Common myeloid progenitor, CD34-positive (primary cell): ENCODE measurements at regions not wholly inside any gene's neighbourhood (a gene's known extent, or its start where the extent isn't known, plus 50 kb on each side); places are given as distances from the start of the nearest gene placed in this dataset.
"Not testable (repeated sequence)": the region's sequence is repeated elsewhere in the genome, so short reads cannot be mapped to it uniquely, and the experiment has no call there.

ENCODE experiments used
- CTCF ChIA-PET: fragments of 350-600 bp; sonication (Branson Sonifier 250); formaldehyde crosslinking; loops from one replicate; lab custom pipeline; 2021; ENCODE audit warnings: antibody characterized with exemption; lab: Charles Lee
- POLR2A ChIA-PET: fragments of 350-600 bp; sonication (Branson Sonifier 250); formaldehyde crosslinking; loops from one replicate; lab custom pipeline; 2021; ENCODE audit warnings: antibody characterized with exemption; lab: Charles Lee
- DNase-seq, 3 donors: peaks; one replicate each; pipeline versions ENCODE4 v3.0.0 to v3.0.0-alpha.2; 2013
- H3K27ac ChIP-seq, 2 experiments: 1 replicate in 1 of 2; 2 replicates in 1 of 2; pipeline ENCODE4 v1.7.0; 2013; ENCODE audit warnings: inconsistent platforms in 2 of 2, low read length in 2 of 2, mild to moderate bottlenecking in 2 of 2, low read depth in 1 of 2, moderate library complexity in 1 of 2; ENCODE audit not compliant: severe bottlenecking in 2 of 2, insufficient read depth in 1 of 2, poor library complexity in 1 of 2
- H3K27me3 ChIP-seq, 5 experiments: replicated peaks in 2 of 5; 1 replicate in 3 of 5; 2 replicates in 2 of 5; pipeline versions ENCODE4 v1.6.1 to v1.7.0; 2013; ENCODE audit warnings: low read length in 4 of 5, mild to moderate bottlenecking in 2 of 5, moderate library complexity in 2 of 5, inconsistent platforms in 1 of 5; ENCODE audit not compliant: insufficient read depth in 5 of 5, control insufficient read depth in 4 of 5
- H3K36me3 ChIP-seq, 4 experiments: 1 replicate in 2 of 4; 2 replicates in 2 of 4; pipeline versions ENCODE4 v1.6.1 to v1.7.0; 2013; ENCODE audit warnings: low read length in 3 of 4, control low read depth in 1 of 4, mild to moderate bottlenecking in 1 of 4; ENCODE audit not compliant: control insufficient read depth in 4 of 4, insufficient read depth in 4 of 4
- H3K4me1 ChIP-seq, 4 experiments: 1 replicate in 3 of 4; 2 replicates in 1 of 4; pipeline versions ENCODE4 v1.6.1 to v1.7.1; 2013; ENCODE audit warnings: low read length in 3 of 4, mild to moderate bottlenecking in 3 of 4, control low read depth in 1 of 4, inconsistent platforms in 1 of 4, moderate library complexity in 1 of 4; ENCODE audit not compliant: control insufficient read depth in 4 of 4, insufficient read depth in 4 of 4; ENCODE audit errors: control extremely low read depth in 1 of 4
- H3K4me3 ChIP-seq, 7 experiments: 1 replicate in 4 of 7; 2 replicates in 3 of 7; pipeline versions ENCODE4 v1.5.1 to v1.7.0; 2013; ENCODE audit warnings: mild to moderate bottlenecking in 7 of 7, low read length in 6 of 7, moderate library complexity in 6 of 7, inconsistent platforms in 2 of 7, low read depth in 2 of 7, control low read depth in 1 of 7; ENCODE audit not compliant: insufficient read depth in 4 of 7, control insufficient read depth in 1 of 7; ENCODE audit errors: extremely low read depth in 1 of 7
- H3K9me3 ChIP-seq, 5 experiments: 1 replicate in 4 of 5; 2 replicates in 1 of 5; pipeline versions ENCODE4 v1.6.1 to v1.7.1; 2013; ENCODE audit warnings: low read length in 4 of 5, mild to moderate bottlenecking in 2 of 5, inconsistent platforms in 1 of 5, low read depth in 1 of 5, moderate library complexity in 1 of 5; ENCODE audit not compliant: control insufficient read depth in 4 of 5, insufficient read depth in 2 of 5; ENCODE audit errors: control extremely low read depth in 1 of 5
- WGBS: methylation state at CpG from one replicate; pipeline ENCODE4 v1.1.5; 2013; ENCODE audit not compliant: insufficient coverage; 5-methylcytosine and 5-hydroxymethylcytosine counted together

DNA sequence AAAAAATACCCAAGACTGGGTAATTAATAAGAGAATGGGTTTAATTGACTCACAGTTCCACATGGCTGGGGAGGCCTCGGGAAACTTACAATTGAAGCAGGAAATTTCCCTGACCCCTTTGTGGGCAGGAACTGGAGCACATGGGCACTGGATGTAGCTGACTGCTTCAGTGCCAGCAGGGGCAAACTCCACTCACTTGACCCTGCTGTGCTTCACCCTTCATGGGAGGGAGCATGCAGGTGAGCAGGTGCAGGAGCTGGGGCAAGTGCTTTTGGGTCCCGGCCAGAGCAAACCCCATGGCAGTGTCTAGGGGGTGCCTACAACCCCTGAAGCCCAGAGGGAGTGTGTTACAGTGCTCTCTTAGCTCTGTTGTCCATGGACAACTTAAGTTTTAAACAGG, 132.6 kb downstream of the AKR1D1 start:
- Histone ChIP-seq H3K27ac (no peak overlapping the region), H3K4me1 (no peaks in the 10 kb centered on the region), H3K27me3 (no peaks in the 10 kb centered on the region), H3K36me3 (no peaks in the 10 kb centered on the region), H3K9me3 (peaks cover 0 to 10% (median 2%) of the 10 kb centered on the region in 5 experiments), H3K4me3 (no peak overlapping the region)
- ChIA-PET CTCF (interaction anchor here (1.3 kb wide), 1 partner anchor 10 kb away, joined by 3 read pairs; no protein-coding TSS in a partner anchor), POLR2A (no interaction called here)
- DNase-seq, result no peak
- 93% methylated on average over 2 of the region's 2 CpGs for WGBS

DNA sequence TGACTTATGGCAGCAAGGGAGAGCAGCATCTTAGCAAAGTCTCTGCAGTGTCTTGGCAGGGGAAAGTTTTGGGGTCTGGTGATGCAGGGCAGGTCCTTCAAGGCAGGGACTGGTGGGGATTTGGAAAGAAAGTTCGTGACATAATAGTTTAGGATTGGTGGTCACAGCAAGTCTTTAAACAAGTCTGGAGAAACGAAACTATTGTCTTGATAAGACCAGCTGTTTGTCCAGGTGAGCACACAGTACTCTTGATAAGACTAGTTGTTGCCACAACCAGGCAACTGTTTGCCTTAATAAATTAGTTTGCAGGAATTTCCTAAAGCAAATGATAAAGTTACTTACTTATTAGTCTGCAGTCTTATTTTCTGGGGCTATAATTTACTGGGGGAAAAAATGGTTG, 136.1 kb downstream of the AKR1D1 start:
- H3K4me3 ChIP-seq, result no peak overlapping the region
- no peak overlapping the region for H3K27ac ChIP-seq
- no peaks in the 10 kb centered on the region for H3K4me1 ChIP-seq
- ChIA-PET CTCF (no interaction called here), POLR2A (no interaction called here)
- H3K9me3 ChIP-seq, result peaks cover 0 to 10% (median 2%) of the 10 kb centered on the region in 5 experiments
- WGBS, result 75% methylated on average over 2 of the region's 2 CpGs
- H3K36me3 ChIP-seq, result no peaks in the 10 kb centered on the region
- no peak for DNase-seq
- no peaks in the 10 kb centered on the region for H3K27me3 ChIP-seq

DNA sequence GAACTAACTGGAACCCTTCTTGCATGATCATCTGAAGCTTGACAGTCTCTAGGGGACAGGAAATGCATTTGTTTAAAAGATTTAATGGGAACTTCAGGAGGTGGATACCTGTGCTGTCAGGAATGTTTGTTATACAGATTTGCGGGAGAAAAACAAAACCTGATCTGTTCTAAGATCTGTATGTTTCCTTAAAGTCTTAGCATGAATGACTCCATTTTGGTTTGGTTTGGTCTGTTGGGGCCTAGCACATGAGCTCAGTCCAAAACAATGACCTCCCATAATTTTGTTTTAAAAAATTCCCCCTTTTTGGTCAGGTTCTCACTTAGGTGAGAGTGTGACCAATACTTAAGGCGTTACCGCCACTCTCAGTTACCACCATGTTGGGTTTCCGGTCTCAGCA, 138.7 kb downstream of the AKR1D1 start:
- 97% methylated on average over 4 of the region's 4 CpGs for WGBS
- Histone ChIP-seq H3K4me1 (no peaks in the 10 kb centered on the region), H3K27me3 (no peaks in the 10 kb centered on the region), H3K9me3 (peaks cover 0 to 6% (median 2%) of the 10 kb centered on the region in 5 experiments), H3K4me3 (no peak overlapping the region), H3K27ac (no peak overlapping the region), H3K36me3 (no peaks in the 10 kb centered on the region)
- POLR2A ChIA-PET, result no interaction called here
- CTCF ChIA-PET, result no interaction called here
- no peak for DNase-seq

DNA sequence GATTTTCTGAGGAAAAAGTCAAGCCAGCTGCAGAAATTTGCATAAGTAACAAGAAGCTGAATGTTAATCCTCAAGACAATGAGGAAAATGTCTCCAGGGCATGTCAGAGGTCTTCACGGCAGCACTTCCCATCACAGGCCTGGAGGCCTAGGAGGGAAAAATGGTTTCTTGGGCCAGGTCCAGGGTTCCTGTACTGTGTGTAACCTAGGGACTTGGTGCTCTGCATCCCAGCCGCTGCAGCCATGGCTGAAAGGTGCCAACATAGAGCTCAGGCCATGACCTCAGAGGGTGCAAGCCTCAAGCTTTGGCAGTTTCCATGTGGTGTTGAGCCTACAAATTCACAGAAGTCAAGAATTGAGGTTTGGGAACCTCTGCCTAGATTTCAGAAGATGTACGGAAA, 144.1 kb downstream of the AKR1D1 start:
- H3K27ac ChIP-seq, POLR2A ChIA-PET, H3K4me1 ChIP-seq, DNase-seq, H3K36me3 ChIP-seq, H3K27me3 ChIP-seq, H3K4me3 ChIP-seq: not testable (repeated sequence)
- CTCF ChIA-PET, result interaction anchor here (1.0 kb wide), 1 partner anchor 15 kb away, joined by 3 read pairs; no protein-coding TSS in a partner anchor
- peaks cover 0 to 18% (median 11%) of the 10 kb centered on the region in 5 experiments for H3K9me3 ChIP-seq
- 95% methylated on average over 3 of the region's 3 CpGs for WGBS

DNA sequence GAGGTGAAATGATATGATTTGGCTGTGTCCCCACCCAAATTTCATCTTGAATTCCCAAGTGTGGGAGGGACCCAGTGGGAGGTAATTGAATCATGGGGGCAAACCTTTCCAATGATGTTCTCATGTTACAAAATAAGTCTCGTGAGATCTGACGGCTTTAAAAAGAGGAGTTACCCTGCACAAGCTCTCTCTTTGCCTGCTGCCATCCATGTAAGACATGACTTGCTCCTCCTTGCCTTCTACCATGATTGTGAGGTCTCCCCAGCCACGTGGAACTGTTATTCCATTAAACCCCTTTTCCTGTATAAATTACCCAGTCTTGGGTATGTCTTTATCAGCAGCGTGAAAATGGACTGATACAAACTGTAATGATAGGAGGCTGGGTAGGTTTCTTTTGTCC, 145.1 kb downstream of the AKR1D1 start:
- H3K36me3 ChIP-seq, H3K27ac ChIP-seq, CTCF ChIA-PET, DNase-seq, H3K27me3 ChIP-seq, POLR2A ChIA-PET, H3K4me3 ChIP-seq: not testable (repeated sequence)
- peaks cover 0 to 18% (median 11%) of the 10 kb centered on the region in 5 experiments for H3K9me3 ChIP-seq
- WGBS, result 90% methylated on average over 3 of the region's 4 CpGs
- H3K4me1 ChIP-seq, result peaks cover 0 to 18% (median 9%) of the 10 kb centered on the region in 4 experiments

DNA sequence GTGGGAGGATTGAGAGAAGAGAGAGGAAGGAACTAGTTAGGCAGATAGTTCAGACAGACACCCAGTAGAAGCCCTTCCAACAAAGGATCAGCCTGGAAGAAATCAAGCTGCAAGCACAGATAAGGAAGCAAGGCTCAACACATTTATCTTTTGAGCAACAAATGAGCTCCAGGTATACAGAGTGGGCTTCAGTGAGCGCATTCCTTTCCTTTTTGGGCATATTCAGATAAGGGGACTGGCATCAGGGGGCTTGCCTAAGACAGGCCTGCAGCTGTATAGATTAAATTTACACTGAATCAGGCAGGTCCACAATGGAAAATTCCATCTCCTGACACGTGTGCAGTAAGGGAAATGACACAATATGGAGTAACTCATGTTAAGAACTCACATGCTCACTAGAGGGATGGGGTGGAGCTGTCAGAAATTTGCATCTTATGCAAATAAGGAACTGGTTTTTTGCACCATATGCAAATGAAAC, 147.2 kb downstream of the AKR1D1 start:
- ChIA-PET POLR2A (no interaction called here), CTCF (interaction anchor here (0.9 to 1.2 kb wide), 2 partner anchors 10 to 224 kb away, joined by 3 read pairs; no protein-coding TSS in a partner anchor)
- Histone ChIP-seq H3K4me3 (no peak overlapping the region), H3K27ac (no peak overlapping the region), H3K9me3 (peaks cover 0 to 14% (median 11%) of the 10 kb centered on the region in 5 experiments), H3K4me1 (peaks cover 0 to 23% (median 11%) of the 10 kb centered on the region in 4 experiments), H3K36me3 (no peaks in the 10 kb centered on the region), H3K27me3 (no peaks in the 10 kb centered on the region)
- DNase-seq, result peak in 2 of 3 donors; percentile 19 to 51
- WGBS, result 90% methylated on average over 1 of the region's 2 CpGs

DNA sequence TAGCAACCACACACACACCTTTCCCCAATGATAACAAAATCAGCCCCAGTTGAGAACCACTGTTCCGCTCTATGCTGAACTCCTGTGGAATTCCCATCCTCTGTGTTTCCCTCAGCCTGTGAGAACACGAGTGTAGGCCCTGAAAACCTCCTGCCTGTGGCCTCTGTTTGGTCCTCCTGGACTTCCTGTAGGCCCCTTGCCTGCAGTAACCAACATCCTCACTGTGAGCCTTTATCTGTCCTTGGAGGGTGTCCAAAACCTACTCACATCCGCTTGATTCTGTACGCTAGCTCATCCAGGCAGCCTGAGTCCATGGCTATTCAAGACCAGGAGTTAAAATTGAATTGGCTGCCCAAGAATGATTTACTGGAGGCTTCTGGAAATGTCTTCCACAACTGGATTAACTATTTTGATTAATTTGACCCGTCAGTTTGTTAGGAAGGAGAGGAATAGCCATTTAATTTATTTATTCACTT, 149.8 kb downstream of the AKR1D1 start:
- CTCF ChIA-PET, result interaction anchor here (1.0 kb wide), 1 partner anchor 8 kb away, joined by 3 read pairs; no protein-coding TSS in a partner anchor
- WGBS, result 7% methylated on average over 4 of the region's 5 CpGs

More for the DNA sequence above, 149.8 kb downstream of the AKR1D1 start:
- DNase-seq, result peak; percentile 78 to 94 (median 93)
- Histone ChIP-seq H3K4me3 (peak overlapping the region in 2 of 7 experiments; percentile 4 to 11), H3K4me1 (peaks cover 0 to 23% (median 11%) of the 10 kb centered on the region in 4 experiments), H3K27ac (peak overlapping the region in 1 of 2 experiments; percentile 58), H3K27me3 (no peaks in the 10 kb centered on the region), H3K36me3 (no peaks in the 10 kb centered on the region), H3K9me3 (peaks cover 0 to 5% (median 3%) of the 10 kb centered on the region in 5 experiments)
- POLR2A ChIA-PET, result no interaction called here
